H1 (cell line): ENCODE measurements at regions not wholly inside any gene's neighbourhood (a gene's known extent, or its start where the extent isn't known, plus 50 kb on each side); places are given as distances from the start of the nearest gene placed in this dataset.

ENCODE experiments used
- CTCF ChIA-PET: fragments of 300-600 bp; sonication (Branson Sonifier 250); formaldehyde crosslinking; loops from one replicate; lab custom pipeline; 2021; ENCODE audit not compliant: partially characterized antibody; lab: Charles Lee
- POLR2A ChIA-PET: fragments of 300-600 bp; sonication (Branson Sonifier 250); formaldehyde crosslinking; loops from one replicate; lab custom pipeline; 2021; ENCODE audit warnings: inconsistent platforms; ENCODE audit not compliant: partially characterized antibody; lab: Charles Lee
- DNase-seq, 2 experiments: peaks; one replicate each; pipeline versions ENCODE4 v3.0.0 to v3.0.0-alpha.2; 2010 to 2022; ENCODE audit warnings: low spot score in 2 of 2, low read depth in 1 of 2, mixed read lengths in 1 of 2
- FAIRE-seq: peaks from 2 replicates; lab custom pipeline; 2011; peaks lifted over from hg19 to GRCh38; lab: Jason Lieb, UNC
- H2AFZ ChIP-seq: 2 replicates; pipeline ENCODE4 v1.8.1; 2012; ENCODE audit warnings: low read length, inconsistent platforms
- H2AK5ac ChIP-seq: 2 replicates; pipeline ENCODE4 v1.6.1; 2013; ENCODE audit warnings: low read depth, low read length
- H2BK120ac ChIP-seq: replicated peaks from 2 replicates; pipeline ENCODE3; 2013; ENCODE audit warnings: low read depth, low read length, inconsistent platforms
- H2BK12ac ChIP-seq: 2 replicates; pipeline ENCODE4 v1.6.1; 2013; ENCODE audit warnings: low read depth, low read length
- H2BK15ac ChIP-seq: 2 replicates; pipeline ENCODE4 v1.6.1; 2013; ENCODE audit warnings: low read length
- H2BK20ac ChIP-seq: 2 replicates; pipeline ENCODE4 v1.6.1; 2013; ENCODE audit warnings: low read length
- H2BK5ac ChIP-seq: 2 replicates; pipeline ENCODE4 v1.6.1; 2013; ENCODE audit warnings: low read depth, low read length
- H3K14ac ChIP-seq: 2 replicates; pipeline ENCODE4 v1.6.1; 2013; ENCODE audit warnings: inconsistent platforms; ENCODE audit not compliant: insufficient read length
- H3K18ac ChIP-seq: 2 replicates; pipeline ENCODE4 v1.6.1; 2013; ENCODE audit warnings: low read length; ENCODE audit errors: extremely low read depth
- H3K23ac ChIP-seq: 2 replicates; pipeline ENCODE4 v1.6.1; 2013; ENCODE audit warnings: inconsistent platforms; ENCODE audit not compliant: insufficient read length
- H3K23me2 ChIP-seq: 2 replicates; pipeline ENCODE4 v1.6.1; 2013; ENCODE audit warnings: low read depth, low read length
- H3K27ac ChIP-seq: 2 replicates; pipeline ENCODE4 v1.6.1; 2011; ENCODE audit warnings: low read depth, low read length, inconsistent platforms
- H3K27me3 ChIP-seq, 4 experiments: replicated peaks in 1 of 4; 1 replicate in 1 of 4; 2 replicates in 3 of 4; pipeline versions ENCODE4 v1.6.1 to v1.8.1; 2011 to 2013; ENCODE audit warnings: low read length in 3 of 4, mild to moderate bottlenecking in 3 of 4, inconsistent platforms in 2 of 4, mixed read lengths in 2 of 4, moderate library complexity in 1 of 4; ENCODE audit not compliant: control insufficient read depth in 3 of 4, insufficient read depth in 3 of 4; ENCODE audit errors: extremely low read depth in 1 of 4
- H3K36me3 ChIP-seq, 4 experiments: 2 replicates each; pipeline versions ENCODE4 v1.6.1 to v1.8.1; 2011 to 2013; ENCODE audit warnings: mild to moderate bottlenecking in 4 of 4, low read length in 3 of 4, moderate library complexity in 2 of 4, control low read depth in 1 of 4, inconsistent platforms in 1 of 4; ENCODE audit not compliant: insufficient read depth in 4 of 4, control insufficient read depth in 2 of 4
- H3K4ac ChIP-seq: replicated peaks from 2 replicates; pipeline ENCODE3; 2013; ENCODE audit warnings: low read length, low read depth, mixed read lengths, inconsistent platforms; ENCODE audit not compliant: insufficient read length
- H3K4me1 ChIP-seq, 4 experiments: replicated peaks in 1 of 4; 1 replicate in 1 of 4; 2 replicates in 3 of 4; pipeline versions ENCODE4 v1.6.1 to v1.8.1; 2011 to 2013; ENCODE audit warnings: low read length in 3 of 4, inconsistent platforms in 2 of 4, mixed read lengths in 1 of 4; ENCODE audit not compliant: insufficient read depth in 4 of 4, control insufficient read depth in 3 of 4
- H3K4me2 ChIP-seq, 2 experiments: 2 replicates each; pipeline versions ENCODE4 v1.6.1 to v1.8.1; 2011 to 2013; ENCODE audit warnings: low read depth in 2 of 2, low read length in 2 of 2, control low read depth in 1 of 2, inconsistent platforms in 1 of 2, mild to moderate bottlenecking in 1 of 2; ENCODE audit not compliant: insufficient read depth in 1 of 2
- H3K4me3 ChIP-seq, 4 experiments: fragments of 200-600, 300-600 bp in 1 of 4; sonication (generic), shearing (Covaris generic), sonication (Bioruptor Twin) in 1 of 4; 2 replicates each; pipeline versions ENCODE4 v1.5.1 to v1.8.1; 2011 to 2016; ENCODE audit warnings: low read length in 4 of 4, low read depth in 3 of 4, control low read depth in 2 of 4, inconsistent platforms in 2 of 4, mild to moderate bottlenecking in 2 of 4, mixed read lengths in 1 of 4, moderate library complexity in 1 of 4; ENCODE audit not compliant: insufficient read depth in 2 of 4; ENCODE audit errors: extremely low read depth in 1 of 4
- H3K56ac ChIP-seq: replicated peaks from 2 replicates; pipeline ENCODE3; 2013; ENCODE audit warnings: low read depth, mild to moderate bottlenecking, mixed read lengths, low read length, inconsistent platforms; ENCODE audit not compliant: insufficient read length
- H3K79me1 ChIP-seq: 2 replicates; pipeline ENCODE4 v1.6.1; 2013; ENCODE audit warnings: low read depth, low read length, control low read depth
- H3K79me2 ChIP-seq, 2 experiments: 2 replicates each; pipeline versions ENCODE4 v1.6.1 to v1.8.1; 2012 to 2013; ENCODE audit warnings: low read length in 2 of 2, mild to moderate bottlenecking in 2 of 2, inconsistent platforms in 1 of 2; ENCODE audit not compliant: insufficient read depth in 2 of 2, control insufficient read depth in 1 of 2
- H3K9ac ChIP-seq, 4 experiments: replicated peaks in 1 of 4; 1 replicate in 1 of 4; 2 replicates in 3 of 4; pipeline versions ENCODE4 v1.6.1 to v1.8.1; 2011 to 2013; ENCODE audit warnings: low read depth in 3 of 4, low read length in 3 of 4, control low read depth in 2 of 4, mild to moderate bottlenecking in 2 of 4, moderate library complexity in 2 of 4, inconsistent platforms in 1 of 4; ENCODE audit errors: extremely low read depth in 1 of 4
- H3K9me3 ChIP-seq, 2 experiments: 2 replicates each; pipeline versions ENCODE4 v1.6.1 to v1.8.1; 2012 to 2013; ENCODE audit warnings: mild to moderate bottlenecking in 2 of 2, moderate library complexity in 2 of 2, control low read depth in 1 of 2, inconsistent platforms in 1 of 2, low read depth in 1 of 2, low read length in 1 of 2, mixed read lengths in 1 of 2; ENCODE audit not compliant: insufficient read depth in 2 of 2
- H4K20me1 ChIP-seq, 2 experiments: replicated peaks in 1 of 2; 2 replicates each; pipeline versions ENCODE3 to v1.8.1; 2011 to 2013; ENCODE audit warnings: inconsistent platforms in 2 of 2, low read length in 2 of 2, mild to moderate bottlenecking in 1 of 2; ENCODE audit not compliant: insufficient read depth in 2 of 2, control insufficient read depth in 1 of 2
- H4K5ac ChIP-seq: 2 replicates; pipeline ENCODE4 v1.6.1; 2013; ENCODE audit warnings: low read length, low read depth, mixed read lengths, inconsistent platforms; ENCODE audit not compliant: insufficient read length
- H4K8ac ChIP-seq: 2 replicates; pipeline ENCODE4 v1.8.0; 2013; ENCODE audit warnings: mild to moderate bottlenecking, moderate library complexity, low read length, inconsistent platforms; ENCODE audit not compliant: insufficient read depth; ENCODE audit errors: extremely low read depth
- H4K91ac ChIP-seq: replicated peaks from 2 replicates; pipeline ENCODE3; 2013; ENCODE audit warnings: low read length, mixed read lengths, inconsistent platforms; ENCODE audit not compliant: insufficient read length
- BCL11A ChIP-seq, 2 experiments: IDR thresholded peaks; one replicate each; pipeline ENCODE4 v1.6.1; 2011; ENCODE audit warnings: low read depth in 2 of 2, low read length in 2 of 2, mild to moderate bottlenecking in 2 of 2
- GTF2F1 ChIP-seq: IDR thresholded peaks from 2 replicates; pipeline ENCODE4 v1.6.1; 2012; ENCODE audit warnings: low read depth, low read length, improper control_type of control experiment, borderline replicate concordance
- JUND ChIP-seq: IDR thresholded peaks from 2 replicates; pipeline ENCODE4 v1.6.1; 2011; ENCODE audit warnings: mild to moderate bottlenecking, improper control_type of control experiment, low read length
- KDM1A ChIP-seq: fragments of 200-600, 300-600 bp; sonication (generic); IDR thresholded peaks from 2 replicates; pipeline ENCODE4 v1.7.1; 2016; ENCODE audit warnings: mild to moderate bottlenecking, low read length, borderline replicate concordance
- SRF ChIP-seq: IDR thresholded peaks from 2 replicates; pipeline ENCODE4 v1.6.1; 2011; ENCODE audit warnings: mild to moderate bottlenecking, low read depth, low read length, moderate library complexity
- SUZ12 ChIP-seq: fragments of 200-600 bp; sonication (generic); IDR thresholded peaks from 2 replicates; pipeline ENCODE4 v1.6.1; 2012; ENCODE audit warnings: mild to moderate bottlenecking, inconsistent platforms, low read length, moderate library complexity, mixed read lengths
- TAF7 ChIP-seq: optimal IDR thresholded peaks from 2 replicates; pipeline ENCODE3; 2011; ENCODE audit warnings: low read depth, mild to moderate bottlenecking, inconsistent platforms, low read length, moderate library complexity, borderline replicate concordance
- WGBS, 2 experiments: shearing (Covaris generic) in 1 of 2; methylation state at CpG; one replicate each; pipeline versions ENCODE4 v1.1.6 to v1.1.7; 2013 to 2015; ENCODE audit warnings: low lambda C conversion rate in 2 of 2, mixed read lengths in 2 of 2, inconsistent platforms in 1 of 2, low coverage in 1 of 2, missing lambda C conversion rate in 1 of 2; ENCODE audit not compliant: insufficient replicate concordance in 2 of 2, insufficient coverage in 1 of 2, insufficient read length in 1 of 2; ENCODE audit errors: extremely low coverage in 1 of 2, missing lambda C conversion rate in 1 of 2; 5-methylcytosine and 5-hydroxymethylcytosine counted together
- TF ChIP-seq, protein P1 (sequence below), 3 experiments: IDR thresholded peaks; 1 replicate in 2 of 3; 2 replicates in 1 of 3; pipeline versions ENCODE4 v1.5.1 to v1.6.1; 2011; ENCODE audit warnings: low read length in 3 of 3, mild to moderate bottlenecking in 3 of 3, inconsistent platforms in 2 of 3, low read depth in 1 of 3, moderate library complexity in 1 of 3; ENCODE audit not compliant: insufficient read depth in 1 of 3; ENCODE audit errors: control extremely low read depth in 1 of 3

GRCh38 chr11:131178596-131178995, 191.8 kb upstream of the NTM start:
- H3K27me3 ChIP-seq, result no peaks in the 10 kb centered on the region
- H3K14ac ChIP-seq, result no peak overlapping the region
- DNase-seq (no peak), FAIRE-seq (no peak)
- whole genome bisulfite sequencing, 2 experiments, result 68% methylated on average over 3 of the region's 3 CpGs; no CpG with 5 or more reads in 1 of the 2 experiments
- no peak overlapping the region for H4K8ac ChIP-seq
- TF ChIP-seq TAF7, result no peak
- TF ChIP-seq GTF2F1, result no peak
- no peak for TF ChIP-seq SRF
- TF ChIP-seq, protein P1, sequence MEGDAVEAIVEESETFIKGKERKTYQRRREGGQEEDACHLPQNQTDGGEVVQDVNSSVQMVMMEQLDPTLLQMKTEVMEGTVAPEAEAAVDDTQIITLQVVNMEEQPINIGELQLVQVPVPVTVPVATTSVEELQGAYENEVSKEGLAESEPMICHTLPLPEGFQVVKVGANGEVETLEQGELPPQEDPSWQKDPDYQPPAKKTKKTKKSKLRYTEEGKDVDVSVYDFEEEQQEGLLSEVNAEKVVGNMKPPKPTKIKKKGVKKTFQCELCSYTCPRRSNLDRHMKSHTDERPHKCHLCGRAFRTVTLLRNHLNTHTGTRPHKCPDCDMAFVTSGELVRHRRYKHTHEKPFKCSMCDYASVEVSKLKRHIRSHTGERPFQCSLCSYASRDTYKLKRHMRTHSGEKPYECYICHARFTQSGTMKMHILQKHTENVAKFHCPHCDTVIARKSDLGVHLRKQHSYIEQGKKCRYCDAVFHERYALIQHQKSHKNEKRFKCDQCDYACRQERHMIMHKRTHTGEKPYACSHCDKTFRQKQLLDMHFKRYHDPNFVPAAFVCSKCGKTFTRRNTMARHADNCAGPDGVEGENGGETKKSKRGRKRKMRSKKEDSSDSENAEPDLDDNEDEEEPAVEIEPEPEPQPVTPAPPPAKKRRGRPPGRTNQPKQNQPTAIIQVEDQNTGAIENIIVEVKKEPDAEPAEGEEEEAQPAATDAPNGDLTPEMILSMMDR (IDR thresholded peaks at IDR 0.05; ENCODE audit: control extremely low read depth in 1 of 3, insufficient read depth in 1 of 3, low read depth in 1 of 3, low read length in 3 of 3), result no peak
- no peak for TF ChIP-seq JUND
- TF ChIP-seq BCL11A (IDR thresholded peaks at IDR 0.05; ENCODE audit: low read depth in 2 of 2, low read length in 2 of 2), result no peak
- TF ChIP-seq SUZ12, result no peak
- no peak for TF ChIP-seq KDM1A
- peaks cover 0 to 3% of the 10 kb centered on the region in 2 experiments; a peak in 1 of 4 replicates for H3K9me3 ChIP-seq
- peak overlapping the region; percentile 45; the same call in 1 of the 2 replicates for H2BK5ac ChIP-seq
- no peak overlapping the region for H4K91ac ChIP-seq
- H3K23me2 ChIP-seq, result no peaks in the 10 kb centered on the region
- H3K4me1 ChIP-seq, result peaks cover 0 to 6% (median 1%) of the 10 kb centered on the region in 4 experiments; a peak in 3 of 7 replicates
- H2BK120ac ChIP-seq, result no peak overlapping the region
- no peak overlapping the region for H2BK12ac ChIP-seq
- H2BK20ac ChIP-seq, result no peak overlapping the region
- H3K79me2 ChIP-seq, result no peaks in the 10 kb centered on the region
- H2BK15ac ChIP-seq, result no peak overlapping the region
- CTCF ChIA-PET, result interaction anchor here (0.6 to 2.4 kb wide), 10 partner anchors 8 to 363 kb away, joined by 3 to 21 read pairs (median 4); no protein-coding TSS in a partner anchor
- no peak overlapping the region for H2AFZ ChIP-seq
- H3K4ac ChIP-seq, result no peak overlapping the region
- H3K18ac ChIP-seq, result no peak overlapping the region
- H2AK5ac ChIP-seq, result no peak overlapping the region
- no peaks in the 10 kb centered on the region for H3K79me1 ChIP-seq
- no peak overlapping the region for H3K27ac ChIP-seq
- no peak overlapping the region for H3K4me3 ChIP-seq
- POLR2A ChIA-PET, result interaction anchor here (0.8 to 1.7 kb wide), 5 partner anchors 9 to 103 kb away, joined by 3 to 4 read pairs (median 3); no protein-coding TSS in a partner anchor
- no peaks in the 10 kb centered on the region for H4K20me1 ChIP-seq
- no peak overlapping the region for H3K56ac ChIP-seq
- H3K4me2 ChIP-seq, result no peak overlapping the region
- no peaks in the 10 kb centered on the region for H3K36me3 ChIP-seq
- no peak overlapping the region for H3K23ac ChIP-seq
- H4K5ac ChIP-seq, result no peak overlapping the region
- no peak overlapping the region for H3K9ac ChIP-seq
